Epithelial cell of esophagus (primary cell): ENCODE measurements at regions not wholly inside any gene's neighbourhood (a gene's known extent, or its start where the extent isn't known, plus 50 kb on each side); places are given as distances from the start of the nearest gene placed in this dataset.

Source experiments
- DNase-seq: peaks from one replicate; pipeline ENCODE4 v3.0.0; 2010; ENCODE audit warnings: low read depth
- H3K4me3 ChIP-seq: 2 replicates; pipeline ENCODE4 v1.5.1; 2011; ENCODE audit warnings: mild to moderate bottlenecking, low read length, control low read depth
- TF ChIP-seq, protein P1 (sequence below): IDR thresholded peaks from 2 replicates; pipeline ENCODE4 v1.5.1; 2011; ENCODE audit warnings: low read depth, mild to moderate bottlenecking, low read length, control low read depth, inconsistent platforms; ENCODE audit not compliant: insufficient read depth; ENCODE audit errors: missing control alignments

GRCh38 chr20:54361475-54361874 lies 113.9 kb upstream of the DOK5 start:
- DNase-seq = no peak
- no peak overlapping the region for H3K4me3 ChIP-seq
- TF ChIP-seq, protein P1, sequence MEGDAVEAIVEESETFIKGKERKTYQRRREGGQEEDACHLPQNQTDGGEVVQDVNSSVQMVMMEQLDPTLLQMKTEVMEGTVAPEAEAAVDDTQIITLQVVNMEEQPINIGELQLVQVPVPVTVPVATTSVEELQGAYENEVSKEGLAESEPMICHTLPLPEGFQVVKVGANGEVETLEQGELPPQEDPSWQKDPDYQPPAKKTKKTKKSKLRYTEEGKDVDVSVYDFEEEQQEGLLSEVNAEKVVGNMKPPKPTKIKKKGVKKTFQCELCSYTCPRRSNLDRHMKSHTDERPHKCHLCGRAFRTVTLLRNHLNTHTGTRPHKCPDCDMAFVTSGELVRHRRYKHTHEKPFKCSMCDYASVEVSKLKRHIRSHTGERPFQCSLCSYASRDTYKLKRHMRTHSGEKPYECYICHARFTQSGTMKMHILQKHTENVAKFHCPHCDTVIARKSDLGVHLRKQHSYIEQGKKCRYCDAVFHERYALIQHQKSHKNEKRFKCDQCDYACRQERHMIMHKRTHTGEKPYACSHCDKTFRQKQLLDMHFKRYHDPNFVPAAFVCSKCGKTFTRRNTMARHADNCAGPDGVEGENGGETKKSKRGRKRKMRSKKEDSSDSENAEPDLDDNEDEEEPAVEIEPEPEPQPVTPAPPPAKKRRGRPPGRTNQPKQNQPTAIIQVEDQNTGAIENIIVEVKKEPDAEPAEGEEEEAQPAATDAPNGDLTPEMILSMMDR = no peak

DNA sequence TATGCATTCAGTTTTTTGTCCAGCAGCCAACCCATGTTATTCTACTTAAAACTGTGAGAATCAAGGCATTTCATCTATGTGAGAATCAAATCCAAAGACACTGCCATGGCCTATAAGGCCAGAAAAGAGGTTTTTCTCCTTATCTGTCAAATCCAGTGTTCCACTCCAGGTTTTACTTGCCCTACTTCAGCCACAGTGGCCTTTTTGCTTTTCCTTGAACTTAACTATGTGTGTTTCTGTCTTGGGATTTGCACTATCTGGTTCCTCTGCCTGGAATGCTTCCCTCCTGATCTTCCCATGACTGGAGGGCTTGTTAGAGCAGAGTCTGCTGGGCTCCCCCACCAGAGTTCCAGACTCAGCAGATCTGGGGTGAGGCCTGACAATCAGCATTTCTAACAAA lies 113.1 kb upstream of the DOK5 start:
- TF ChIP-seq, protein P1 = no peak
- DNase-seq = no peak
- H3K4me3 ChIP-seq = no peak overlapping the region

DNA sequence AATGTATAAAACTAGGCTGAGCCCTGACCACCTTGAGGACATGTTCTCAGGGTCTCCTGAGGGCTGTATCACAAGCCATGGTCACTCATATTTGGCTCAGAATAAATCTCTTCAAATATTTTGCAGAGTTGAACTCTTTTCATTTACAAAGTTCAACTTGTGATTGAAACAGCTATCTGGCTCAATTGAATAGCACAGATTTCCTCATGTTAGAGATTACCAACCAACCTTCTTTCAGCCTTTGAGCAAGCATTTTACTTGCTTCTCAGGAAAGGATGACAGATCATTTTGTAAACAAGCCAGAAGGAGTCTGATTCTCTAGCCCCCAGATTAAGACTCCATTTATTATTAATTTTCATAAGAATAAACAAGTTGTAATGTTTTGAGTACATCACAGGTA lies 111.0 kb upstream of the DOK5 start:
- TF ChIP-seq, protein P1 = no peak
- no peak overlapping the region for H3K4me3 ChIP-seq
- no peak for DNase-seq

DNA sequence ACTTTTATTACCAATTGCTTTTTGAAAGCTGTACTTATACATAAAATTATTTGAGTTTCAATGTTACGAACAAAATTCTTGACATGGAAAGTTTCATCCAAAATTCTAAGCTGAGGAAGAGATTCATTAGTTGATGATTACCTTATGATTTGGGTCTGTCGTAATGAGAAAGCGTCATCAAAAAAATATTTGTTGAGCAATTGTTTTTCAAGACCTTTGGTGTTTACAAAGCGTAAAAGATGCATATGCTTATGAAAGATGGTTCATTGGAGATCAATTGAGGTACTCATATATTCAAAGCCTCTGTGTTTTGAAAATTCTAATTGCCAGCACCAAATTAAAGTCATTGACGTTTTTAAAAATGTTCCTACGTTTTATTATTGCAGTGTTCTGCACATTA lies 110.5 kb upstream of the DOK5 start:
- H3K4me3 ChIP-seq = no peak overlapping the region
- TF ChIP-seq, protein P1 = no peak
- DNase-seq = no peak

DNA sequence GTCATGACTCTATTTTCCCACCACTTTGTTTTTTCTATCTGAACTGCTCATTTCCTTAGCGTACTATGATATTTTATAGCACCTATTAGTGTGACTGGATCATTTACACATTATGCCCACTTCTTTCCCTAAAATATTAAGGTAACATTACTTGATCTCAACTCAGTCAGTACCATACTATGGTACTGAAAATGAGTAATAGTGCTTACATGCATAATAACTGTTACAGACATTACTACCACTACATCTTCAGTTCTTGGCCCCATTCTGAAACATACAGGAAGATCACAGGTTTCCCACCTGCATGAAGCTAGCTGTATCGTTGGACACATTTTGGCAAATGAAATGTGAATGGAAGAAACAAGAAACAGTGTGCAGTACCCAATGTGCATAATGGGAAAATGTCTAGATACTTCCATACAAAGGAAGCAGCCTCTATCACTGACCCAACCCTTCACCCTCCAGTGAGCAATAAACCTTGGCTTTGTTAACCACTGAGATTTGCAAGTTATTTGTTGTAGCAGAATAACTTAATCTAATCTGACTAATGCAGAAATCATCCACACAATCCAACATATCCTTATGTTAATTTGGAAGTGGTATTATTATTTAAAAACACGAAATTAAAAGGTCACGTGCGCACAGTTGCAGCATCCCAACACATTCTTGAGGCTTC lies 108.6 kb upstream of the DOK5 start:
- H3K4me3 ChIP-seq = no peak overlapping the region
- TF ChIP-seq, protein P1 = no peak
- DNase-seq = no peak

DNA sequence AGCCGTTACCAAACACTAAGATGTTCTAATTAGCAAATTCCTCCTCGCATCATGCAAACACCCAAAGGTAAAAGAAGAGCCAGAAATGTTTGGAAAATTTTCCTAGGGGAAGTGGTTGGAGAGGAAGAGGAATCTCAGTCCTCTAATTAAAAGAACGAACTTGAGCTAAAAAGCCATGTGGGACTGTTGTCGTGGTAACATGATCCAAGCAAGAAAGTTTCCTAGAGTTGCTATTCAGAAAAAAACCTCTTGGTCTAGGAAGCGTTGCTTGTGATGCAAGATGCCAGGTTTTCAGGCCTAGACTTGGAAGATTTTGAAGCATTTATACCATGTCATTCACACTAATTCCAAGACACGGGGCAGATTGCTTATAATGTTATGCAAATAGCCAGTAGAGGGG lies 106.8 kb upstream of the DOK5 start:
- TF ChIP-seq, protein P1 = no peak
- no peak for DNase-seq
- H3K4me3 ChIP-seq = no peak overlapping the region

GRCh38 chr20:54372313-54372712 lies 103.1 kb upstream of the DOK5 start:
- H3K4me3 ChIP-seq = no peak overlapping the region
- DNase-seq = no peak
- TF ChIP-seq, protein P1 = no peak
